NCI-H524 (cell line): ENCODE measurements at regions not wholly inside any gene's neighbourhood (a gene's known extent, or its start where the extent isn't known, plus 50 kb on each side); places are given as distances from the start of the nearest gene placed in this dataset.
A peak's percentile ranks its signal among the peaks of the same experiment; 100 is the strongest.
"Not testable (repeated sequence)": the region's sequence is repeated elsewhere in the genome, so short reads cannot be mapped to it uniquely, and the experiment has no call there.

Source experiments
- DNase-seq, 2 experiments: peaks; one replicate each; lab custom pipeline; 2025; lab: John Stamatoyannopoulos, UW

GRCh38 chr3:73228959-73229358 lies 167.5 kb downstream of the EBLN2 start:
- DNase-seq, result no peak

GRCh38 chr3:73234354-73235014 lies 173.0 kb downstream of the EBLN2 start:
- no peak for DNase-seq

- peak in 1 of 2 experiments; percentile 48 for DNase-seq
Measured at GRCh38 chr3:73235768-73236167, 174.3 kb downstream of the EBLN2 start.

GRCh38 chr3:73236867-73237266 lies 175.4 kb downstream of the EBLN2 start:
- no peak for DNase-seq

- DNase-seq, result peak in 1 of 2 experiments; percentile 1
Measured at GRCh38 chr3:73243740-73244139, 182.3 kb downstream of the EBLN2 start.

GRCh38 chr3:73245459-73245858 lies 184.0 kb downstream of the EBLN2 start:
- DNase-seq, result no peak

- DNase-seq, result no peak
Measured at GRCh38 chr3:73249047-73249446, 187.6 kb downstream of the EBLN2 start.

GRCh38 chr3:73254062-73254461 lies 192.6 kb downstream of the EBLN2 start:
- DNase-seq, result no peak

GRCh38 chr3:73255609-73256029 lies 194.2 kb downstream of the EBLN2 start:
- peak; percentile 11 to 57 for DNase-seq

GRCh38 chr3:73257186-73257585 lies 195.7 kb downstream of the EBLN2 start:
- DNase-seq, result no peak

GRCh38 chr3:73258057-73258456 lies 196.6 kb downstream of the EBLN2 start:
- peak in 1 of 2 experiments; percentile 6 for DNase-seq

GRCh38 chr3:73259291-73259690 lies 197.8 kb downstream of the EBLN2 start:
- peak in 1 of 2 experiments; percentile 28 for DNase-seq

- DNase-seq, result no peak
Measured at GRCh38 chr3:73259856-73260255, 198.4 kb downstream of the EBLN2 start.

- DNase-seq, result not testable (repeated sequence)
Measured at GRCh38 chr3:73266558-73266957, 205.1 kb downstream of the EBLN2 start.

- not testable (repeated sequence) for DNase-seq
Measured at GRCh38 chr3:73269126-73269525, 207.7 kb downstream of the EBLN2 start.

GRCh38 chr3:73270839-73271483 lies 209.5 kb downstream of the EBLN2 start:
- DNase-seq, result peak in 1 of 2 experiments; percentile 56

- DNase-seq, result no peak
Measured at GRCh38 chr3:73273341-73273740, 211.9 kb downstream of the EBLN2 start.

GRCh38 chr3:73280746-73281145 lies 219.3 kb downstream of the EBLN2 start:
- no peak for DNase-seq

GRCh38 chr3:73284472-73284871 lies 223.0 kb downstream of the EBLN2 start:
- DNase-seq, result peak in 1 of 2 experiments; percentile 8

- peak in 1 of 2 experiments; percentile 29 for DNase-seq
Measured at GRCh38 chr3:73291541-73291940, 230.1 kb downstream of the EBLN2 start.

- no peak for DNase-seq
Measured at GRCh38 chr3:73292220-73292619, 230.8 kb downstream of the EBLN2 start.

GRCh38 chr3:73294537-73294936 lies 233.1 kb downstream of the EBLN2 start:
- no peak for DNase-seq

- no peak for DNase-seq
Measured at GRCh38 chr3:73295876-73296635, 234.6 kb downstream of the EBLN2 start.
